ENCODE measurements at regions not wholly inside any gene's neighbourhood (a gene's known extent, or its start where the extent isn't known, plus 50 kb on each side); places are given as distances from the start of the nearest gene placed in this dataset.

- TF ChIP-seq CEBPB (IDR thresholded peaks at IDR 0.05; ENCODE audit: low read depth, low read length) (no peak), HDAC6 (IDR thresholded peaks at IDR 0.05; ENCODE audit: low read depth, low read length) (no peak), BACH1 (IDR thresholded peaks at IDR 0.05; ENCODE audit: low read length) (no peak), TAF1 (IDR thresholded peaks at IDR 0.05; ENCODE audit: low read depth, low read length) (no peak), CREB1 (IDR thresholded peaks at IDR 0.05) (no peak)
- TF ChIP-seq, protein P1, sequence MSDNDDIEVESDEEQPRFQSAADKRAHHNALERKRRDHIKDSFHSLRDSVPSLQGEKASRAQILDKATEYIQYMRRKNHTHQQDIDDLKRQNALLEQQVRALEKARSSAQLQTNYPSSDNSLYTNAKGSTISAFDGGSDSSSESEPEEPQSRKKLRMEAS (IDR thresholded peaks at IDR 0.05) = no peak
Measured at GRCh38 chr5:19200251-19200650, 787.7 kb downstream of the CDH18 start (continued).

Measured in H1 (cell line).